ENCODE measurements at regions not wholly inside any gene's neighbourhood (a gene's known extent, or its start where the extent isn't known, plus 50 kb on each side); places are given as distances from the start of the nearest gene placed in this dataset.

GRCh38 chr7:136308230-136308629, 331.1 kb upstream of the MTPN start:
- H3K4me1 ChIP-seq = no peaks in the 10 kb centered on the region
- no peak overlapping the region for H3K27ac ChIP-seq
- peaks cover 0 to 14% (median 6%) of the 10 kb centered on the region in 4 donors for H3K9me3 ChIP-seq
- H3K36me3 ChIP-seq = no peaks in the 10 kb centered on the region
- DNase-seq = no peak
- intact Hi-C loops (cut with DNase I; ENCODE audit: low total_unique reads) = no loop called here
- H3K4me3 ChIP-seq = no peak overlapping the region
- no peak for TF ChIP-seq EP300 (IDR thresholded peaks at IDR 0.05)
- TF ChIP-seq POLR2A (IDR thresholded peaks at IDR 0.05) = no peak
- no peak for TF ChIP-seq CTCF (IDR thresholded peaks at IDR 0.05)
- H3K27me3 ChIP-seq = no peaks in the 10 kb centered on the region

- Histone ChIP-seq H3K4me1 (no peaks in the 10 kb centered on the region), H3K36me3 (no peaks in the 10 kb centered on the region), H3K4me3 (no peak overlapping the region), H3K27ac (no peak overlapping the region), H3K9me3 (peaks cover 0 to 8% (median 4%) of the 10 kb centered on the region in 4 donors), H3K27me3 (no peaks in the 10 kb centered on the region)
- TF ChIP-seq POLR2A (IDR thresholded peaks at IDR 0.05) = no peak
- no peak for TF ChIP-seq EP300 (IDR thresholded peaks at IDR 0.05)
- TF ChIP-seq CTCF (IDR thresholded peaks at IDR 0.05) = no peak
- no peak for TF ChIP-seq POLR2AphosphoS5 (IDR thresholded peaks at IDR 0.05)
- intact Hi-C loops (cut with DNase I; ENCODE audit: low total_unique reads) = no loop called here
- WGBS, 5 donors = 65 to 95% (median 94%) methylated on average over 2 of the region's 2 CpGs
- no peak for DNase-seq
Measured at GRCh38 chr7:136303162-136303561, 326.0 kb upstream of the MTPN start.

GRCh38 chr7:136302049-136302448, 324.9 kb upstream of the MTPN start:
- Histone ChIP-seq H3K4me1 (no peaks in the 10 kb centered on the region), H3K27ac (no peak overlapping the region), H3K36me3 (no peaks in the 10 kb centered on the region), H3K27me3 (no peaks in the 10 kb centered on the region), H3K9me3 (peaks cover 0 to 8% (median 2%) of the 10 kb centered on the region in 4 donors), H3K4me3 (no peak overlapping the region)
- DNase-seq = no peak
- TF ChIP-seq CTCF (IDR thresholded peaks at IDR 0.05) = no peak
- TF ChIP-seq POLR2AphosphoS5 (IDR thresholded peaks at IDR 0.05) = no peak
- TF ChIP-seq EP300 (IDR thresholded peaks at IDR 0.05) = no peak
- no peak for TF ChIP-seq POLR2A (IDR thresholded peaks at IDR 0.05)
- WGBS, 5 donors = 75 to 90% (median 86%) methylated on average over 1 of the region's 1 CpG
- intact Hi-C loops (cut with DNase I; ENCODE audit: low total_unique reads) = no loop called here

GRCh38 chr7:136294977-136295376, 317.8 kb upstream of the MTPN start:
- no peak overlapping the region for H3K4me3 ChIP-seq
- no peaks in the 10 kb centered on the region for H3K27me3 ChIP-seq
- no peaks in the 10 kb centered on the region for H3K4me1 ChIP-seq
- TF ChIP-seq EP300 (IDR thresholded peaks at IDR 0.05) (no peak), POLR2A (IDR thresholded peaks at IDR 0.05) (no peak), CTCF (IDR thresholded peaks at IDR 0.05) (no peak), POLR2AphosphoS5 (IDR thresholded peaks at IDR 0.05) (no peak)
- H3K9me3 ChIP-seq = no peaks in the 10 kb centered on the region
- no peak overlapping the region for H3K27ac ChIP-seq
- intact Hi-C loops (cut with DNase I; ENCODE audit: low total_unique reads) = no loop called here
- no peaks in the 10 kb centered on the region for H3K36me3 ChIP-seq
- DNase-seq = no peak
- 84 to 100% (median 96%) methylated on average over 1 of the region's 1 CpG for WGBS, 5 donors

Data from stomach (tissue), 8 donors.